ENCODE measurements at regions not wholly inside any gene's neighbourhood (a gene's known extent, or its start where the extent isn't known, plus 50 kb on each side); places are given as distances from the start of the nearest gene placed in this dataset.

- no peak overlapping the region for H3K27ac ChIP-seq
- intact Hi-C loops (cut with DNase I), result no loop called here
These were observed 53.5 kb upstream of the PLCB1 start for GRCh38 chr20:8078528-8078914.

GRCh38 chr20:8079976-8080375 lies 52.1 kb upstream of the PLCB1 start:
- Histone ChIP-seq H3K4me3 (no peak overlapping the region), H3K36me3 (replicated peaks in 1 of 2; ENCODE audit: insufficient read depth in 1 of 2, low read depth in 2 of 2) (no peaks in the 10 kb centered on the region), H3K4me1 (peaks cover 3% of the 10 kb centered on the region), H3K9me3 (no peaks in the 10 kb centered on the region), H3K27ac (no peak overlapping the region), H3K27me3 (no peaks in the 10 kb centered on the region)
- DNase-seq (no peak), ATAC-seq (no peak)
- intact Hi-C loops (cut with DNase I), result no loop called here
- TF ChIP-seq POLR2A (IDR thresholded peaks at IDR 0.05) (no peak), CTCF (IDR thresholded peaks at IDR 0.05) (no peak)

More at GRCh38 chr20:8078528-8078914, 53.5 kb upstream of the PLCB1 start:
- DNase-seq, result no peak
- Histone ChIP-seq H3K36me3 (replicated peaks in 1 of 2; ENCODE audit: insufficient read depth in 1 of 2, low read depth in 2 of 2) (no peaks in the 10 kb centered on the region), H3K9me3 (no peaks in the 10 kb centered on the region), H3K4me3 (no peak overlapping the region), H3K4me1 (peaks cover 3% of the 10 kb centered on the region), H3K27me3 (no peaks in the 10 kb centered on the region)
- TF ChIP-seq CTCF (IDR thresholded peaks at IDR 0.05), result no peak
- no peak for ATAC-seq
- WGBS, 2 donors, result 53 to 62% methylated on average over 4 of the region's 4 CpGs

- Histone ChIP-seq H3K27me3 (no peaks in the 10 kb centered on the region), H3K4me3 (no peak overlapping the region), H3K36me3 (replicated peaks in 1 of 2; ENCODE audit: insufficient read depth in 1 of 2, low read depth in 2 of 2) (no peaks in the 10 kb centered on the region), H3K27ac (no peak overlapping the region), H3K9me3 (no peaks in the 10 kb centered on the region), H3K4me1 (no peaks in the 10 kb centered on the region)
- ATAC-seq (no peak), DNase-seq (no peak)
- intact Hi-C loops (cut with DNase I), result no loop called here
- TF ChIP-seq POLR2A (IDR thresholded peaks at IDR 0.05) (no peak), CTCF (IDR thresholded peaks at IDR 0.05) (peak in 3 of 7 experiments; percentile 7 to 14 (median 14))
These were observed 50.0 kb upstream of the PLCB1 start for GRCh38 chr20:8082025-8082424.
